ENCODE measurements at regions not wholly inside any gene's neighbourhood (a gene's known extent, or its start where the extent isn't known, plus 50 kb on each side); places are given as distances from the start of the nearest gene placed in this dataset.
"Not testable (repeated sequence)": the region's sequence is repeated elsewhere in the genome, so short reads cannot be mapped to it uniquely, and the experiment has no call there.

DNA sequence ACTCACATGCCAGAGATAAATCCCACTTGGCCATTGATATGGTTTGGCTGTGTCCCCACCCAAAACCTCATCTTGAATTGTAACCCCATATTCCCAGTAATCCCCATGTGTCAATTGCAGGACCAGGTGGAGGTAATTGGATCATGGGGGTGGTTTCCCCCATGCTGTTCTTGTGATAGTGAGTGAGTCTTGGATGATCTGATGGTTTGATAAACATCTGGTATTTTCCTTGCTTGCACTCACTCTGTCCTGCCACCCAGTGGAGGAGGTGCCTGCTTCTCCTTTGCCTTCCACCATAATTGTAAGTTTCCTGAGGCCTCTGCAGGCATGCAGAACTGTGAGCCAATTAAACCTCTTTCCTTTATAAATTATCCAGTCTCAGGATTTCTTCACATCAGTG lies 50.4 kb upstream of the B3GAT2 start:
- POLR2A ChIA-PET, CTCF ChIA-PET: not testable (repeated sequence)

- POLR2A ChIA-PET: no interaction called here
- CTCF ChIA-PET: interaction anchor here (0.7 to 1.0 kb wide), 3 partner anchors 24 to 701 kb away, joined by 3 to 5 read pairs (median 5); no protein-coding TSS in a partner anchor
Observed at GRCh38 chr6:71011871-71012371, 55.1 kb upstream of the B3GAT2 start.

GRCh38 chr6:71012866-71013469 lies 56.1 kb upstream of the B3GAT2 start:
- POLR2A ChIA-PET: no interaction called here
- CTCF ChIA-PET: interaction anchor here (1.0 kb wide), 1 partner anchor 702 kb away, joined by 5 read pairs; no protein-coding TSS in a partner anchor

GRCh38 chr6:71015392-71015791 lies 58.5 kb upstream of the B3GAT2 start:
- ChIA-PET CTCF (no interaction called here), POLR2A (no interaction called here)

DNA sequence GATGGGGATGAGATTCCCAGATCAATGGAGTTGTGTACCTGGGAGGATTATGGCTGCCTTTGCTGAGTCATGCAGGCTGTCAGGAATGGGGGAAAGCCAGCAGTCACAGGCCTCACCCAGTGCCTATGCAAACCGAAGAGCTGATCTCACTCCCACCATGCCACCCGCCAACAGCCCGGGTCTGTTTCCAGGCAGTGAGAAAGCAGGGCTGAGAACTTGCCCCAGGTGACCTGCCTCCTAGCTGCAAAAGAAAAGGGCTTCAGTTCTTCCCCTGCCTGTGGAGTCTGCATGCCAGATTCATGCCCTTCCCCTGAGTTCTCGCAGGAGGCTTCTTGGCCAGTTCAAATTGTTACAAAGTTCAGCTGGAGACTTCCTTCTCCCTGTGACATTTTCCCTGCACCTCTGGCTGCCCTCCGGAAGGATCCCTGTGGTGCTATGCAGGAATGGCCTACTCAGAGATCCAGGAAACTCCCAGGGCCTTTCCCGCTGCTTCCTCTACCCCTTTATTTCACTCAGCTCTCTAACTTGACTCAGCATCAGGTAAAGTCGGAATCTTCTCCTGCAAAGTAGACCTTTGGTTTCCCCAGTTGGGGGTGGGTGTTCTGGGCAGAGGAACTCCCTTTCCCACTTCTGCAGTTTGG lies 71.5 kb upstream of the B3GAT2 start:
- ChIA-PET CTCF (no interaction called here), POLR2A (no interaction called here)

- ChIA-PET CTCF (no interaction called here), POLR2A (no interaction called here)
Observed at GRCh38 chr6:71028877-71029252, 72.0 kb upstream of the B3GAT2 start.

DNA sequence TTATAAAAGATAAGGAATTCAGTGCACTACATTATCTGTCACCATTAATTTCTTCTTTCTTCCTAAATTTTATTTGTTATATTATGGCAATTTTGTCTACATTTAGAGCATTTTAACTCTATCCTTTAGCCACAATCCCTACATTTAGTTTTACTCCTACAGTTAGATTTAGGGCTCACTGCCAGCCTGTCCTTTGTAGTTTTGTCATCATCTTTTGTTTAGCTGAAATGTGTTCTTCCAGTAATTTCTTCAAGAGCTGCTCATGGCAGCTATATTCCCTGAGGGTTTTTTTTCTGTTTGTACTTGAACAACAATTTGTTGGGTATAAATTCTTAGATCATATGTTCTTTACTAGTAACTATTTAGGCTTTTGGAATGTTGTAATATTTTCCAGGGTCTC lies 72.7 kb upstream of the B3GAT2 start:
- ChIA-PET CTCF (no interaction called here), POLR2A (no interaction called here)

- POLR2A ChIA-PET: interaction anchor here (0.7 kb wide), 1 partner anchor 30 kb away, joined by 5 read pairs; no protein-coding TSS in a partner anchor
- CTCF ChIA-PET: no interaction called here
Observed at GRCh38 chr6:71031912-71032311, 75.1 kb upstream of the B3GAT2 start.

- ChIA-PET POLR2A (no interaction called here), CTCF (no interaction called here)
Observed at GRCh38 chr6:71033171-71033570, 76.3 kb upstream of the B3GAT2 start.

- ChIA-PET POLR2A (no interaction called here), CTCF (no interaction called here)
Observed at GRCh38 chr6:71033890-71034289, 77.0 kb upstream of the B3GAT2 start.

GRCh38 chr6:71034563-71035345 lies 77.9 kb upstream of the B3GAT2 start:
- CTCF ChIA-PET: interaction anchor here (0.5 kb wide), 2 partner anchors 15 to 324 kb away, joined by 3 read pairs; no protein-coding TSS in a partner anchor
- POLR2A ChIA-PET: no interaction called here

DNA sequence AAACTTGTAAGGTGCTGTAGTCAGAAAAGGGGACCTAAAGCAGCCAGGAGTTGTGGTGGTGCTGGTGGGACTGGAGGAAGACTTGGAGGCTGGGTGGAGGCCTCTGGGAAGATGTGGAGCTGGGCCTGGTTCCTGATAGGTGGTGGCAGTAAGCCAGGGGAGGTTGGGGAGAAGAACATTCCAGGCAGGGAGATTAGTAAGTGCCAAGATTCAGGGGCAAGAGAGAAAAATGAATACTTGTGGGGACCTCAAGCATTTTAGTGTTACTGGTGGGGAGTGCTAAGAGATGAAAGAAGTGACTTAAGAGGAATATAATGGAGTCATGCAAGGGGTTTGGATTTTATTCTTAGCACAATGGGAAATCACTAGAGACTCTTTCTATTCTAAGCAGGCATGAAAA lies 79.0 kb upstream of the B3GAT2 start:
- ChIA-PET POLR2A (no interaction called here), CTCF (interaction anchor here (0.9 kb wide), 1 partner anchor 24 kb away, joined by 3 read pairs; no protein-coding TSS in a partner anchor)

GRCh38 chr6:71038711-71039344 lies 82.0 kb upstream of the B3GAT2 start:
- ChIA-PET CTCF (no interaction called here), POLR2A (no interaction called here)

- ChIA-PET CTCF (no interaction called here), POLR2A (no interaction called here)
Observed at GRCh38 chr6:71040043-71040442, 83.2 kb upstream of the B3GAT2 start.

GRCh38 chr6:71040841-71041240 lies 84.0 kb upstream of the B3GAT2 start:
- ChIA-PET CTCF (no interaction called here), POLR2A (no interaction called here)

- POLR2A ChIA-PET: no interaction called here
- CTCF ChIA-PET: no interaction called here
Observed at GRCh38 chr6:71043902-71044301, 87.0 kb upstream of the B3GAT2 start.

DNA sequence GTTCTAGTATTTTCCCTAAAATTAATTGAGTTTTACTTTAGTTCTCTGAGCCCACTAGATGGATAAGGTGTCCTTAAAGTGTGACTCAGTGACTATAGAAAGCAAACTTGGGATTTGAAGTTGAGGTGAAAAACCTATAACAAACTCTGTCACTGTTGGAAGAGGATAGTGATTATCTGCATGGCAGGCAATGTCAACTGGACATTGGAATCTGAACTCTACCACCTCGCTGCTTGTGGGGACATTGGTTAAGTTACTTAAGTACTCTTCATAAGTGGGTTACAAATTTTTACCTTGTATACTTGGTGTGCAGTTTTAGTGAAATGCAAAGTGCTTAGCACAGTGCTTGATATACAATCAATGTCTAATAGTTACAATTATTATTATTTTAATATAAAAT lies 87.9 kb upstream of the B3GAT2 start:
- POLR2A ChIA-PET: no interaction called here

DNA sequence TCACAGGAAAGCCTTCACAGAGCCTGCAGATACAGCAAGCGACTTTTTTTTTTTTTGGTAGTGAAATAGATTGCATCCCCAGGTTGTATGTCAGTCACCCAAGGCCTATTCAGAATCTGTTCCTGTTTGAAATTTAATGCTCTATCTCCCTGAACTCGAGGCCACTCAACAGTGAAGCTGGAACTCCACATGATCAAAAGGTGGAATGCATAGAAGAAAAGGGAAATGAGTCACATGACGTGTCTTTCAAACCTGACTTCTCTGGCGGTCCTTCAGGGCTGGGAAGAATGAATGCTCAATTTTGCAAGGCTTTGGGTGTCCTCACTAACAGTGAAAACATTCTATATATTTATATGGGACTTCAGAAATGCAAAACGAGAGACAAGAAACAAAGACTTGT lies 88.4 kb upstream of the B3GAT2 start:
- ChIA-PET POLR2A (no interaction called here), CTCF (no interaction called here)

More for the DNA sequence above, 87.9 kb upstream of the B3GAT2 start:
- CTCF ChIA-PET: no interaction called here

DNA sequence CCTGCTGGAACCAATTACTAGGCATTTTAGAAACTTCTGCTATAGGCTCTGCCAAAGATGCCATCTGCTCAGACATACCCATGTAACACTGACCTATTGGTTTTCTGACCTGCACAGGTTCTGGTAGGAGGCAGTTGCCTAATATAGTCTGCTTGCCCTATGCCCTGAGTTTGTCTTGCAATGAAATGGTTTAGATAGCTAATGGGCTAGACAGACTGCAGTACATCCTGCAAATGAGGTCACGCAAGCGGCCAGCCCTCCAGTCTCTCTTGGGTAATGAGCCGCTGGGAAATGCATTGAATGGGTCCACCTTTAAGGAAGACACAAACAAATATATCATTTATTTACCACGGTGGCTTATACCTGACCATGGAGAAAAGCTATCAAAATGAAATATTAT lies 90.6 kb upstream of the B3GAT2 start:
- ChIA-PET CTCF (no interaction called here), POLR2A (no interaction called here)

- CTCF ChIA-PET: no interaction called here
- POLR2A ChIA-PET: no interaction called here
Observed at GRCh38 chr6:71048320-71049164, 91.7 kb upstream of the B3GAT2 start.

Measured in activated CD8-positive, alpha-beta memory T cell treated with anti-CD3 and anti-CD28 coated beads for 36 hours (primary cell).